Skin epidermis (tissue), 12 donors: ENCODE measurements at regions not wholly inside any gene's neighbourhood (a gene's known extent, or its start where the extent isn't known, plus 50 kb on each side); places are given as distances from the start of the nearest gene placed in this dataset.

Experiments
- H3K27ac ChIP-seq, 21 experiments: fragments of 200-600 bp; sonication (generic) in 11 of 21; one replicate each; pipeline ENCODE4 v1.5.0; 2020; ENCODE audit warnings: mild to moderate bottlenecking in 3 of 21, inconsistent platforms in 2 of 21, moderate library complexity in 2 of 21
- H3K4me3 ChIP-seq, 7 experiments: fragments of 200-600 bp; sonication (generic) in 2 of 7; one replicate each; pipeline ENCODE4 v1.5.0; 2020; ENCODE audit warnings: inconsistent platforms in 2 of 7, mild to moderate bottlenecking in 2 of 7, moderate library complexity in 1 of 7

GRCh38 chr20:2234598-2235191 is 61.1 kb upstream of the TGM3 start:
- no peak overlapping the region for H3K4me3 ChIP-seq
- H3K27ac ChIP-seq, result no peak overlapping the region

- peak overlapping the region in 11 of 21 experiments; percentile 10 to 81 (median 74) for H3K27ac ChIP-seq
These were observed 59.5 kb upstream of the TGM3 start for GRCh38 chr20:2236256-2236655.

GRCh38 chr20:2237059-2237458 is 58.7 kb upstream of the TGM3 start:
- Histone ChIP-seq H3K27ac (peak overlapping the region in 12 of 21 experiments; percentile 9 to 81 (median 71)), H3K4me3 (no peak overlapping the region)

More at GRCh38 chr20:2236256-2236655, 59.5 kb upstream of the TGM3 start:
- H3K4me3 ChIP-seq, result no peak overlapping the region

GRCh38 chr20:2238601-2239000 is 57.2 kb upstream of the TGM3 start:
- H3K4me3 ChIP-seq, result no peak overlapping the region
- no peak overlapping the region for H3K27ac ChIP-seq

- no peak overlapping the region for H3K4me3 ChIP-seq
- H3K27ac ChIP-seq, result no peak overlapping the region
These were observed 55.0 kb upstream of the TGM3 start for GRCh38 chr20:2240835-2241234.

- H3K27ac ChIP-seq, result no peak overlapping the region
- no peak overlapping the region for H3K4me3 ChIP-seq
These were observed 53.1 kb upstream of the TGM3 start for GRCh38 chr20:2242678-2243077.

GRCh38 chr20:2244523-2244922 is 51.3 kb upstream of the TGM3 start:
- Histone ChIP-seq H3K4me3 (no peak overlapping the region), H3K27ac (no peak overlapping the region)

- H3K4me3 ChIP-seq, result no peak overlapping the region
- no peak overlapping the region for H3K27ac ChIP-seq
These were observed 50.8 kb upstream of the TGM3 start for GRCh38 chr20:2244993-2245392.

- Histone ChIP-seq H3K4me3 (no peak overlapping the region), H3K27ac (no peak overlapping the region)
These were observed 50.2 kb upstream of the TGM3 start for GRCh38 chr20:2245637-2246036.
